ENCODE measurements at regions not wholly inside any gene's neighbourhood (a gene's known extent, or its start where the extent isn't known, plus 50 kb on each side); places are given as distances from the start of the nearest gene placed in this dataset.

- no peak overlapping the region for H4K91ac ChIP-seq (ENCODE audit: low read depth, low read length, poor library complexity)
- H4K8ac ChIP-seq (ENCODE audit: low read depth, low read length): no peak overlapping the region
- H2BK5ac ChIP-seq (ENCODE audit: low read length): no peak overlapping the region
- no peak overlapping the region for H3K4me2 ChIP-seq (ENCODE audit: insufficient read depth, low read length, poor library complexity, severe bottlenecking)
- peaks cover 0 to 6% of the 10 kb centered on the region in 2 donors for H3K36me3 ChIP-seq (replicated peaks in 1 of 2; ENCODE audit: control insufficient read depth in 2 of 2, insufficient read depth in 2 of 2, low read length in 2 of 2)
- H2BK120ac ChIP-seq (ENCODE audit: low read depth, low read length): no peak overlapping the region
- no peak overlapping the region for H2AFZ ChIP-seq (ENCODE audit: low read length)
- no peaks in the 10 kb centered on the region for H3K79me1 ChIP-seq (ENCODE audit: low read depth, low read length)
- H3K9ac ChIP-seq (ENCODE audit: low read depth, low read length, poor library complexity): no peak overlapping the region
- H3K9me3 ChIP-seq (replicated peaks in 1 of 2; ENCODE audit: control insufficient read depth in 2 of 2, insufficient read depth in 1 of 2, low read depth in 1 of 2, low read length in 2 of 2): no peaks in the 10 kb centered on the region
- H3K27ac ChIP-seq (replicated peaks; ENCODE audit: low read length): no peak overlapping the region
- H3K4me3 ChIP-seq (ENCODE audit: low read length in 2 of 2): no peak overlapping the region
- peaks cover 0 to 3% of the 10 kb centered on the region in 2 donors for H3K4me1 ChIP-seq (ENCODE audit: control insufficient read depth in 2 of 2, insufficient read depth in 1 of 2, low read depth in 1 of 2, low read length in 2 of 2)
- H2BK12ac ChIP-seq (ENCODE audit: low read length): no peak overlapping the region
- H2BK15ac ChIP-seq (ENCODE audit: low read length): no peak overlapping the region
- no peak overlapping the region for H2AK5ac ChIP-seq (ENCODE audit: low read depth, low read length)
- no peak overlapping the region for H3K18ac ChIP-seq (ENCODE audit: low read length)
- DNase-seq (ENCODE audit: low spot score): no peak
- no peak overlapping the region for H3K14ac ChIP-seq (ENCODE audit: low read length)
- no peaks in the 10 kb centered on the region for H3K27me3 ChIP-seq (ENCODE audit: control insufficient read depth in 3 of 3, insufficient read depth in 3 of 3, low read depth in 1 of 3, low read length in 3 of 3)
- H3K4ac ChIP-seq (ENCODE audit: low read length): no peak overlapping the region
- no peak overlapping the region for H3K23ac ChIP-seq (ENCODE audit: low read depth, low read length, poor library complexity)
These were observed 274.4 kb upstream of the UMPS start for GRCh38 chr3:124455891-124456290.

- Histone ChIP-seq H3K79me1 (ENCODE audit: low read depth, low read length) (no peaks in the 10 kb centered on the region), H3K4ac (ENCODE audit: low read length) (no peak overlapping the region), H3K27me3 (ENCODE audit: control insufficient read depth in 3 of 3, insufficient read depth in 3 of 3, low read depth in 1 of 3, low read length in 3 of 3) (no peaks in the 10 kb centered on the region), H3K9ac (ENCODE audit: low read depth, low read length, poor library complexity) (no peak overlapping the region), H3K9me3 (replicated peaks in 1 of 2; ENCODE audit: control insufficient read depth in 2 of 2, insufficient read depth in 1 of 2, low read depth in 1 of 2, low read length in 2 of 2) (no peaks in the 10 kb centered on the region), H3K14ac (ENCODE audit: low read length) (no peak overlapping the region), H3K4me1 (ENCODE audit: control insufficient read depth in 2 of 2, insufficient read depth in 1 of 2, low read depth in 1 of 2, low read length in 2 of 2) (peaks cover 0 to 3% of the 10 kb centered on the region in 2 donors), H3K27ac (replicated peaks; ENCODE audit: low read length) (no peak overlapping the region), H3K4me2 (ENCODE audit: insufficient read depth, low read length, poor library complexity, severe bottlenecking) (no peak overlapping the region), H2BK5ac (ENCODE audit: low read length) (no peak overlapping the region), H2BK12ac (ENCODE audit: low read length) (no peak overlapping the region), H3K4me3 (ENCODE audit: low read length in 2 of 2) (no peak overlapping the region), H2AK5ac (ENCODE audit: low read depth, low read length) (no peak overlapping the region), H4K8ac (ENCODE audit: low read depth, low read length) (no peak overlapping the region), H2AFZ (ENCODE audit: low read length) (no peak overlapping the region), H3K23ac (ENCODE audit: low read depth, low read length, poor library complexity) (no peak overlapping the region), H4K91ac (ENCODE audit: low read depth, low read length, poor library complexity) (no peak overlapping the region), H2BK15ac (ENCODE audit: low read length) (no peak overlapping the region), H3K36me3 (replicated peaks in 1 of 2; ENCODE audit: control insufficient read depth in 2 of 2, insufficient read depth in 2 of 2, low read length in 2 of 2) (peaks cover 0 to 6% of the 10 kb centered on the region in 2 donors), H2BK120ac (ENCODE audit: low read depth, low read length) (no peak overlapping the region), H3K18ac (ENCODE audit: low read length) (peak overlapping the region; percentile 37)
- no peak for DNase-seq (ENCODE audit: low spot score)
- WGBS, 2 donors (ENCODE audit: extremely low coverage in 2 of 2, insufficient read length in 2 of 2, insufficient replicate concordance in 1 of 2): no CpG with 5 or more reads among the region's 11 CpGs
These were observed 273.7 kb upstream of the UMPS start for GRCh38 chr3:124456506-124456905.

GRCh38 chr3:124459678-124460077 is 270.6 kb upstream of the UMPS start:
- Histone ChIP-seq H3K36me3 (replicated peaks in 1 of 2; ENCODE audit: control insufficient read depth in 2 of 2, insufficient read depth in 2 of 2, low read length in 2 of 2) (peaks cover 0 to 23% of the 10 kb centered on the region in 2 donors), H2AK5ac (ENCODE audit: low read depth, low read length) (no peak overlapping the region), H3K18ac (ENCODE audit: low read length) (no peak overlapping the region), H4K91ac (ENCODE audit: low read depth, low read length, poor library complexity) (no peak overlapping the region), H3K9me3 (replicated peaks in 1 of 2; ENCODE audit: control insufficient read depth in 2 of 2, insufficient read depth in 1 of 2, low read depth in 1 of 2, low read length in 2 of 2) (no peaks in the 10 kb centered on the region), H3K27ac (replicated peaks; ENCODE audit: low read length) (no peak overlapping the region), H3K4me2 (ENCODE audit: insufficient read depth, low read length, poor library complexity, severe bottlenecking) (no peak overlapping the region), H2BK120ac (ENCODE audit: low read depth, low read length) (no peak overlapping the region), H2AFZ (ENCODE audit: low read length) (no peak overlapping the region), H4K8ac (ENCODE audit: low read depth, low read length) (no peak overlapping the region), H3K14ac (ENCODE audit: low read length) (no peak overlapping the region), H3K27me3 (ENCODE audit: control insufficient read depth in 3 of 3, insufficient read depth in 3 of 3, low read depth in 1 of 3, low read length in 3 of 3) (no peaks in the 10 kb centered on the region), H2BK5ac (ENCODE audit: low read length) (no peak overlapping the region), H3K4ac (ENCODE audit: low read length) (no peak overlapping the region), H3K4me3 (ENCODE audit: low read length in 2 of 2) (no peak overlapping the region), H3K4me1 (ENCODE audit: control insufficient read depth in 2 of 2, insufficient read depth in 1 of 2, low read depth in 1 of 2, low read length in 2 of 2) (peaks cover 0 to 3% of the 10 kb centered on the region in 2 donors), H3K9ac (ENCODE audit: low read depth, low read length, poor library complexity) (no peak overlapping the region), H3K23ac (ENCODE audit: low read depth, low read length, poor library complexity) (no peak overlapping the region), H2BK15ac (ENCODE audit: low read length) (no peak overlapping the region), H2BK12ac (ENCODE audit: low read length) (no peak overlapping the region), H3K79me1 (ENCODE audit: low read depth, low read length) (no peaks in the 10 kb centered on the region)
- DNase-seq (ENCODE audit: low spot score): no peak
- no CpG with 5 or more reads among the region's 2 CpGs for WGBS, 2 donors (ENCODE audit: extremely low coverage in 2 of 2, insufficient read length in 2 of 2, insufficient replicate concordance in 1 of 2)

- H3K4me1 ChIP-seq (ENCODE audit: control insufficient read depth in 2 of 2, insufficient read depth in 1 of 2, low read depth in 1 of 2, low read length in 2 of 2): peaks cover 0 to 3% of the 10 kb centered on the region in 2 donors
- H3K27ac ChIP-seq (replicated peaks; ENCODE audit: low read length): no peak overlapping the region
- H2BK5ac ChIP-seq (ENCODE audit: low read length): no peak overlapping the region
- H3K36me3 ChIP-seq (replicated peaks in 1 of 2; ENCODE audit: control insufficient read depth in 2 of 2, insufficient read depth in 2 of 2, low read length in 2 of 2): peaks cover 0 to 17% of the 10 kb centered on the region in 2 donors
- no peak overlapping the region for H3K4me2 ChIP-seq (ENCODE audit: insufficient read depth, low read length, poor library complexity, severe bottlenecking)
- no CpG with 5 or more reads among the region's 2 CpGs for WGBS, 2 donors (ENCODE audit: extremely low coverage in 2 of 2, insufficient read length in 2 of 2, insufficient replicate concordance in 1 of 2)
- no peak overlapping the region for H2BK12ac ChIP-seq (ENCODE audit: low read length)
- no peak overlapping the region for H2AK5ac ChIP-seq (ENCODE audit: low read depth, low read length)
- no peak overlapping the region for H2BK15ac ChIP-seq (ENCODE audit: low read length)
- no peak for DNase-seq (ENCODE audit: low spot score)
- H3K9ac ChIP-seq (ENCODE audit: low read depth, low read length, poor library complexity): no peak overlapping the region
- no peak overlapping the region for H3K23ac ChIP-seq (ENCODE audit: low read depth, low read length, poor library complexity)
- H3K4ac ChIP-seq (ENCODE audit: low read length): no peak overlapping the region
- no peak overlapping the region for H4K8ac ChIP-seq (ENCODE audit: low read depth, low read length)
- no peaks in the 10 kb centered on the region for H3K9me3 ChIP-seq (replicated peaks in 1 of 2; ENCODE audit: control insufficient read depth in 2 of 2, insufficient read depth in 1 of 2, low read depth in 1 of 2, low read length in 2 of 2)
- no peaks in the 10 kb centered on the region for H3K27me3 ChIP-seq (ENCODE audit: control insufficient read depth in 3 of 3, insufficient read depth in 3 of 3, low read depth in 1 of 3, low read length in 3 of 3)
- H4K91ac ChIP-seq (ENCODE audit: low read depth, low read length, poor library complexity): no peak overlapping the region
- H3K18ac ChIP-seq (ENCODE audit: low read length): no peak overlapping the region
- no peak overlapping the region for H2AFZ ChIP-seq (ENCODE audit: low read length)
- no peaks in the 10 kb centered on the region for H3K79me1 ChIP-seq (ENCODE audit: low read depth, low read length)
- no peak overlapping the region for H3K4me3 ChIP-seq (ENCODE audit: low read length in 2 of 2)
- no peak overlapping the region for H2BK120ac ChIP-seq (ENCODE audit: low read depth, low read length)
- no peak overlapping the region for H3K14ac ChIP-seq (ENCODE audit: low read length)
These were observed 269.1 kb upstream of the UMPS start for GRCh38 chr3:124461126-124461525.

Measured in neuronal stem cell (in vitro differentiated cells).